Esophagus muscularis mucosa (tissue), 4 donors: ENCODE measurements at regions not wholly inside any gene's neighbourhood (a gene's known extent, or its start where the extent isn't known, plus 50 kb on each side); places are given as distances from the start of the nearest gene placed in this dataset.

ENCODE experiments used
- DNase-seq: peaks from one replicate; pipeline ENCODE4 v3.0.0-alpha.2; 2017; ENCODE audit errors: extremely low spot score
- H3K27ac ChIP-seq, 4 donors: fragments of 200-600 bp; sonication (generic); replicated peaks in 1 of 4; 1 replicate in 3 of 4; 2 replicates in 1 of 4; pipeline ENCODE4 v1.5.1; 2016 to 2019; ENCODE audit warnings: mild to moderate bottlenecking in 1 of 4
- H3K27me3 ChIP-seq, 4 donors: fragments of 200-600 bp; sonication (generic); one replicate each; pipeline versions ENCODE4 v1.5.1 to v1.6.0; 2016 to 2019
- H3K36me3 ChIP-seq, 4 donors: fragments of 200-600 bp; sonication (generic); one replicate each; pipeline ENCODE4 v1.5.1; 2016 to 2019
- H3K4me1 ChIP-seq, 4 donors: fragments of 200-600 bp; sonication (generic); one replicate each; pipeline ENCODE4 v1.5.1; 2016 to 2019
- H3K4me3 ChIP-seq, 4 donors: fragments of 200-600 bp; sonication (generic); 1 replicate in 2 of 4; 2 replicates in 2 of 4; pipeline ENCODE4 v1.5.1; 2016 to 2019; ENCODE audit warnings: mild to moderate bottlenecking in 4 of 4, moderate library complexity in 1 of 4
- H3K9me3 ChIP-seq, 4 donors: fragments of 200-600 bp; sonication (generic); 1 replicate in 3 of 4; 2 replicates in 1 of 4; pipeline ENCODE4 v1.5.1; 2016 to 2019
- EP300 ChIP-seq: sonication (generic); formaldehyde crosslinking; IDR thresholded peaks from one replicate; pipeline ENCODE4 v1.6.1; 2017; ENCODE audit warnings: antibody characterized with exemption
- POLR2A ChIP-seq: fragments of 450-650 bp; IDR thresholded peaks from one replicate; pipeline ENCODE4 v1.6.1; 2017; ENCODE audit warnings: antibody characterized with exemption, moderate library complexity, mild to moderate bottlenecking, low read depth
- POLR2AphosphoS5 ChIP-seq, 2 donors: sonication (generic); formaldehyde crosslinking; IDR thresholded peaks; one replicate each; pipeline ENCODE4 v1.6.1; 2017; ENCODE audit warnings: antibody characterized with exemption in 2 of 2
- WGBS: methylation state at CpG from one replicate; pipeline ENCODE4 v1.1.5; 2018; 5-methylcytosine and 5-hydroxymethylcytosine counted together
- intact Hi-C: fragments of 100-400 bp; cut with DNase I; formaldehyde crosslinking; loops from one replicate; pipeline ENCODE4 v1.15.1; 2023
- TF ChIP-seq, protein P1 (sequence below), 3 experiments: fragments of 200-600 bp in 2 of 3; fragments of 450-650 bp in 1 of 3; sonication (generic) in 2 of 3; IDR thresholded peaks; one replicate each; pipeline ENCODE4 v1.5.1; 2017 to 2019; ENCODE audit warnings: antibody characterized with exemption in 3 of 3, mild to moderate bottlenecking in 2 of 3, moderate library complexity in 1 of 3

DNA sequence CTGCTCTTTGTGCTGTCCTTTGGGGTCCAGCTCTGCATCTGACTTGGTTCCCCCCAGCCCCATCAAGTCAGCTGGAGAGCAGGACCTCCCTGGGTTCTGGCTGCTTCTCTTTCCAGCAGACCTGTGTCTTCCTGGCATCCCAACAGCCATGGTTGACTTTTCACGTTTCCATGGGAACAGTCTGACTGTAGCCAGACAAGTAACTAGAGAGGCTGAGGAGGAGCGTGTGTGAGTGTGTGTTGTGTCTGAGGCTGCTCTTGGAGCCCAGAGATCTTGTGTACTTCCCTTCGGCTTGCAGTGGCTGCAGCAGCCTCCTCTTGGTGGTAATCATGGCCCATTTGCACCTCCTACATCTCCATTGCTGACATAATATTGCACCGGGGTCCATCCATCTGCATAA, 332.0 kb downstream of the RPS24 start:
- TF ChIP-seq POLR2A = no peak
- TF ChIP-seq POLR2AphosphoS5 (IDR thresholded peaks at IDR 0.05) = no peak
- no peak for TF ChIP-seq EP300
- TF ChIP-seq, protein P1, sequence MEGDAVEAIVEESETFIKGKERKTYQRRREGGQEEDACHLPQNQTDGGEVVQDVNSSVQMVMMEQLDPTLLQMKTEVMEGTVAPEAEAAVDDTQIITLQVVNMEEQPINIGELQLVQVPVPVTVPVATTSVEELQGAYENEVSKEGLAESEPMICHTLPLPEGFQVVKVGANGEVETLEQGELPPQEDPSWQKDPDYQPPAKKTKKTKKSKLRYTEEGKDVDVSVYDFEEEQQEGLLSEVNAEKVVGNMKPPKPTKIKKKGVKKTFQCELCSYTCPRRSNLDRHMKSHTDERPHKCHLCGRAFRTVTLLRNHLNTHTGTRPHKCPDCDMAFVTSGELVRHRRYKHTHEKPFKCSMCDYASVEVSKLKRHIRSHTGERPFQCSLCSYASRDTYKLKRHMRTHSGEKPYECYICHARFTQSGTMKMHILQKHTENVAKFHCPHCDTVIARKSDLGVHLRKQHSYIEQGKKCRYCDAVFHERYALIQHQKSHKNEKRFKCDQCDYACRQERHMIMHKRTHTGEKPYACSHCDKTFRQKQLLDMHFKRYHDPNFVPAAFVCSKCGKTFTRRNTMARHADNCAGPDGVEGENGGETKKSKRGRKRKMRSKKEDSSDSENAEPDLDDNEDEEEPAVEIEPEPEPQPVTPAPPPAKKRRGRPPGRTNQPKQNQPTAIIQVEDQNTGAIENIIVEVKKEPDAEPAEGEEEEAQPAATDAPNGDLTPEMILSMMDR (IDR thresholded peaks at IDR 0.05) = no peak
- Histone ChIP-seq H3K4me3 (no peak overlapping the region), H3K27ac (no peak overlapping the region), H3K4me1 (peaks cover 0 to 28% (median 22%) of the 10 kb centered on the region in 4 donors), H3K9me3 (no peaks in the 10 kb centered on the region), H3K36me3 (no peaks in the 10 kb centered on the region), H3K27me3 (no peaks in the 10 kb centered on the region)
- intact Hi-C loops = no loop called here
- 63% methylated on average over 4 of the region's 4 CpGs for WGBS
- DNase-seq = no peak

DNA sequence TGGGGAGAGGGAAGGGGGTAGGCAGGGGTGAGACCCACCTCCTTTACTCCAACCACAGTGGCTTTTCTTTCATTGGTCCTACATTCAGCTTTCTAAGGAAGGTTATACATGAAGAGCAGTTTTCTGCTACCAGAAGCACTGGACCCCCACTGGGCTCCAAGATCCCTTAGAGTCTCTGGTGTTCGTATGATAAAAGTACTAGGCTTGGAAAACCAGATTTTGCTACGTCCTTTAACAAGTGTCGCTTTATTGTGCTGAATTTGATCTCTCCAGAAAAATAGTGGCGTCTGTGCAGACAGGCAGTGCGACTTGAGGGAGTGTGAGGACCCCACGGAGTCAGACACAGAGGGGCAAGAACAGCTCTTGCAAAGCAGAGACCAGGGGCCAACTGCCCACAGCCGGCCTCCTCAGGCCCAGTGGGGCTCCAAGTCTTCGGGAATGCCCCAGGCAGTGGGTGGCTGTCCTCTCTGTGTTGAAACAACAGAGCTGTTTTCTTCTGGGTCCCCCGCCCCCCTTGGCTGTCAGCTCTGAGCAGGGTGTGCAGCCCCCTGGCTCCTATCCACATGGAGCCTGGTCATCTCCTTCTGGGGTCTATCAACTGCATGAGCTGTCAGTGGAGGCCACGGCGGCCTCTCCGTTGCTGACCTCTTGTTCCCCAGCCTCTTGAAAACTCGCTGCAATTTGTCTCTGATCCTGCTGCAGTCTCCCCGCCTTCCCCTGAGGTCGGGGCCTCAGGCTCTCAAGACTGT, 333.2 kb downstream of the RPS24 start:
- no peak overlapping the region for H3K4me3 ChIP-seq
- H3K4me1 ChIP-seq = peaks cover 0 to 34% (median 25%) of the 10 kb centered on the region in 4 donors
- no peaks in the 10 kb centered on the region for H3K27me3 ChIP-seq
- 79% methylated on average over 12 of the region's 15 CpGs for WGBS
- DNase-seq = no peak
- no peaks in the 10 kb centered on the region for H3K9me3 ChIP-seq
- H3K36me3 ChIP-seq = no peaks in the 10 kb centered on the region
- TF ChIP-seq, protein P1 (IDR thresholded peaks at IDR 0.05) = no peak
- TF ChIP-seq EP300 = no peak
- TF ChIP-seq POLR2AphosphoS5 (IDR thresholded peaks at IDR 0.05) = no peak
- TF ChIP-seq POLR2A = no peak
- no peak overlapping the region for H3K27ac ChIP-seq
- intact Hi-C loops = no loop called here

DNA sequence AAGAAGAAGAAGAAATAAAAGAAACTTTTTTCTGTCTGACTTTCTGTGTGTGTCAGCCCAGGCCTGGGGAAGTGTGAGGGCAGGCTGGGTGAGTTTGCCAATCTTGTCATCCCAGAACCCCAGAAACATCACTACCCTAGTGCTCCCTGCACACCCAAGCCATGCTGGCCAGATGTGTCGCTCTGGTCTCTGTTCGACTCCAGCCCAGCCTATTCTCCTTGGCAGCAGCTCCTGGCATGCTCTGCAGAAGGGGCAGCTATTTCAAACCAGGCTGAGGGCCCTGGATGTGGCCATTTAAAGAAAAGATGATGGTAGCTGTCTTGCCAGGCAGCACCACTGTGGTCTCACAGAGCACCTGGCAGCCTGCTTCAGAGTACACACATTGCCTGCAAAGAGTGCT, 334.1 kb downstream of the RPS24 start:
- Histone ChIP-seq H3K9me3 (no peaks in the 10 kb centered on the region), H3K27me3 (no peaks in the 10 kb centered on the region), H3K4me3 (no peak overlapping the region), H3K36me3 (no peaks in the 10 kb centered on the region), H3K27ac (no peak overlapping the region), H3K4me1 (peaks cover 0 to 30% (median 21%) of the 10 kb centered on the region in 4 donors)
- DNase-seq = no peak
- 65% methylated on average over 2 of the region's 2 CpGs for WGBS
- TF ChIP-seq POLR2A (no peak), EP300 (no peak), POLR2AphosphoS5 (IDR thresholded peaks at IDR 0.05) (no peak)
- TF ChIP-seq, protein P1 (IDR thresholded peaks at IDR 0.05) = no peak
- intact Hi-C loops = no loop called here

DNA sequence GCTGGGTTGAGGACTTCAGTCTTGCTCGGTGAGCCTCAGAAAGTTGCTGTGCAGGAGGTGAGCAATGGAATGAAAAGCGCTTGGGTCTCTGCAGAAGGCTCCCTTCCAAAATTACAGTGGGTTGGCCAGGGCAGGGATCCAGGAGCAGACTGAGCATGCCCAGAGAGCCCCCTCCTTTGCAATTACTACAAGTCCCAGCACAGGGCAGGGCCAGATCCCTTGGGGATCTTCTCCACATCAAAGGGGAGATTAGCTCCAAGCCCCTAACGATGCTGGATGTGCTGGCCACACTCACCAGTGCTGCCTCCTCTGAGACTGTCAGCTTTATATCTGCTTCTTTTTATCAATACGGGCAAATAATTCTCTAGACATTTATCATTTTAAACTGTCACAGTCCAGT, 337.5 kb downstream of the RPS24 start:
- Histone ChIP-seq H3K36me3 (no peaks in the 10 kb centered on the region), H3K4me3 (no peak overlapping the region), H3K4me1 (peaks cover 0 to 19% (median 16%) of the 10 kb centered on the region in 4 donors), H3K9me3 (no peaks in the 10 kb centered on the region), H3K27me3 (no peaks in the 10 kb centered on the region), H3K27ac (no peak overlapping the region)
- 52% methylated on average over 4 of the region's 4 CpGs for WGBS
- no peak for DNase-seq
- TF ChIP-seq, protein P1 (IDR thresholded peaks at IDR 0.05) = no peak
- TF ChIP-seq POLR2A (no peak), EP300 (no peak), POLR2AphosphoS5 (IDR thresholded peaks at IDR 0.05) (no peak)
- intact Hi-C loops = no loop called here

DNA sequence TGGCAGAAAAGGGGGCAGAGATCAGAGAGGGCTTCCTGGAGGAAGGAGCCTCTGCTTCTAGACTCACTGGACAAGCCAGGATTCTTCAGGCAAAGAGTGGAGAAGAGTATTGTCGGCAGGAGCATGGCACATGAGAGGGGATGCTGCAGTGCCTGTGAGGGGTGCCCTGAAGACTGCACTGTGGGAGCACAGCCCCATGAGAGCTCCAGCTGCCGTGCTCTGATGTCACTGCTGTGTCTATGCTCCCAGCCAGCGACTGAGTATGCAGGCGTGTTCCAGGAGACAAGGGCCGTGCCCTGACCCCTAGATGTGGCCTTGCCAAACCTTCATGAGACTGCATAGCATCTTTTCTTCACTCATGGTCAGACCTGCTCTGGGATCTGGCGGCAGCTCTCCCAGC, 339.1 kb downstream of the RPS24 start:
- no peak for DNase-seq

More for the DNA sequence above, 339.1 kb downstream of the RPS24 start:
- Histone ChIP-seq H3K27ac (no peak overlapping the region), H3K4me1 (peaks cover 0 to 22% (median 11%) of the 10 kb centered on the region in 4 donors), H3K9me3 (no peaks in the 10 kb centered on the region), H3K4me3 (no peak overlapping the region), H3K36me3 (no peaks in the 10 kb centered on the region), H3K27me3 (no peaks in the 10 kb centered on the region)
- TF ChIP-seq EP300 = no peak
- no peak for TF ChIP-seq POLR2A
- TF ChIP-seq, protein P1 (IDR thresholded peaks at IDR 0.05) = no peak
- no peak for TF ChIP-seq POLR2AphosphoS5 (IDR thresholded peaks at IDR 0.05)
- intact Hi-C loops = no loop called here
- WGBS = 95% methylated on average over 6 of the region's 6 CpGs
